HG03432 (cell line): ENCODE measurements at regions not wholly inside any gene's neighbourhood (a gene's known extent, or its start where the extent isn't known, plus 50 kb on each side); places are given as distances from the start of the nearest gene placed in this dataset.
"Not testable (repeated sequence)": the region's sequence is repeated elsewhere in the genome, so short reads cannot be mapped to it uniquely, and the experiment has no call there.

Experiments
- ATAC-seq: cut with Tn5 transposase; IDR thresholded peaks from one replicate; pipeline ENCODE4 v1.9.1; 2021; ENCODE audit warnings: mild to moderate bottlenecking, moderate library complexity; ENCODE audit not compliant: unreplicated experiment

- no peak for ATAC-seq
Measured at GRCh38 chr2:195538937-195539336, 118.1 kb upstream of the SLC39A10 start.

GRCh38 chr2:195537811-195538210 is 119.2 kb upstream of the SLC39A10 start:
- ATAC-seq = no peak

GRCh38 chr2:195536906-195537305 is 120.1 kb upstream of the SLC39A10 start:
- no peak for ATAC-seq

GRCh38 chr2:195535911-195536522 is 121.0 kb upstream of the SLC39A10 start:
- ATAC-seq = peak; percentile 85

- ATAC-seq = no peak
Measured at GRCh38 chr2:195534971-195535370, 122.1 kb upstream of the SLC39A10 start.

- ATAC-seq = peak; percentile 60
Measured at GRCh38 chr2:195533771-195534642, 123.0 kb upstream of the SLC39A10 start.

GRCh38 chr2:195532628-195533271 is 124.3 kb upstream of the SLC39A10 start:
- ATAC-seq = peak; percentile 39

- no peak for ATAC-seq
Measured at GRCh38 chr2:195532255-195532627, 124.8 kb upstream of the SLC39A10 start.

GRCh38 chr2:195531754-195532153 is 125.3 kb upstream of the SLC39A10 start:
- ATAC-seq = no peak

- ATAC-seq = not testable (repeated sequence)
Measured at GRCh38 chr2:195523242-195523641, 133.8 kb upstream of the SLC39A10 start.

- ATAC-seq = no peak
Measured at GRCh38 chr2:195521589-195521988, 135.4 kb upstream of the SLC39A10 start.

GRCh38 chr2:195520671-195521155 is 136.3 kb upstream of the SLC39A10 start:
- ATAC-seq = no peak

- no peak for ATAC-seq
Measured at GRCh38 chr2:195515551-195515950, 141.5 kb upstream of the SLC39A10 start.

GRCh38 chr2:195514365-195514764 is 142.7 kb upstream of the SLC39A10 start:
- ATAC-seq = no peak

GRCh38 chr2:195513119-195513518 is 143.9 kb upstream of the SLC39A10 start:
- no peak for ATAC-seq

GRCh38 chr2:195509551-195509950 is 147.5 kb upstream of the SLC39A10 start:
- ATAC-seq = no peak

GRCh38 chr2:195508139-195508455 is 148.9 kb upstream of the SLC39A10 start:
- no peak for ATAC-seq

- ATAC-seq = no peak
Measured at GRCh38 chr2:195507447-195508138, 149.4 kb upstream of the SLC39A10 start.

- ATAC-seq = peak; percentile 99
Measured at GRCh38 chr2:195505701-195506100, 151.3 kb upstream of the SLC39A10 start.

GRCh38 chr2:195503208-195503607 is 153.8 kb upstream of the SLC39A10 start:
- ATAC-seq = no peak

GRCh38 chr2:195501746-195502145 is 155.3 kb upstream of the SLC39A10 start:
- no peak for ATAC-seq
